ENCODE measurements at regions not wholly inside any gene's neighbourhood (a gene's known extent, or its start where the extent isn't known, plus 50 kb on each side); places are given as distances from the start of the nearest gene placed in this dataset.

DNA sequence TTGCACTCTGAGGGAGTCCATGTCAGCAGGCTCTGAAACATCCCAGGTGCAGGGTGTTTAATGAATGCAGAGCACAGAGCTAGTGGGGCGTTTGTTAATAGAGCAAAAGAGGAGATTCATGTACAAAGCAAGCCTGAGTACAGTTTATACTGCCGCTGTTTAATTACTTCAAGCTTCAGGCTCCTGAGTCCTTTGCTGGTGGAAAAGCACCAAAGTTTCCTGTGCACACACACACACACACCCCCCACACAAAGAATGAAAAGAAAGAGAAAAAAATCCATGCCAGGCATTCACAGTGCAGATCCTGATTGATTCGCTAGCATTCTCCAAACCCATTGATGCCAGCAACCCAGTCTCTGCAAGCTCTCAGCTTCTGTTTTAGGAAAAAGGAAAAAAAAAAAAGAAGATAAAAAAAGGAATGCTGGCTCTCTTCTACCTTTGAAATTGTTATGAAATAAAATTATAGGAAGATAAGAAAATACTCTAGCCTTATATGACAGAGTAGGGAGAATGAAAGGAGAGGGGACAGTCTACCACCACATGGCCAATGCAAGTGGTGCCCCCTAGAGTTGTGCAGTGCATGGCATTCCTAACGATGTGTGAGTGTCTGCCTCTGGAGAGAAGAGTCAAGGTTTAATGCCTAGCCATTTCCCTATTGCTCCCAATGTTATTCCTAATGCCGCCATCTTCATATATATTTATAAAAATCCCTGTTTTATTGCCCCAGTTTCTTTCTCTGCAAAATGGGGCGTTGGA lies 216.5 kb downstream of the TMEM114 start:
- DNase-seq, result no peak

DNA sequence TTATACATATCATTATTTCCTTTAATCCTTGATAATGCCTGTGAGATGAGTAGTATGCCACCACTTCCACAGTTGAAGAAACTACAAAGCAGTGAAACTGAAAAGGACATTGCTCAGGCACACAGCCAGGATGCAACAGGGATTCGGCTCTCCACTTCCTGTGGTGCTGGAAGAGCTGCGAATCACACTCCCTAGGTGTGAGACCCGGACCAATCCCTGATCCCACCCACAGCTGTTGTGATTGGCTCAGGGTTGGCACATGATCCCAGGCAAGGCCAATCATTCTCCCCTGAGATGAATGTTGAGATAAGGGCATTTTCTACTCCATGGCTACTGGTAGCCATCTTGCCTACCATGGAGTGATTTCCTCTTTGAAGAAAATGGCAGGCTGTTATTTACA lies 218.2 kb downstream of the TMEM114 start:
- DNase-seq, result no peak

DNA sequence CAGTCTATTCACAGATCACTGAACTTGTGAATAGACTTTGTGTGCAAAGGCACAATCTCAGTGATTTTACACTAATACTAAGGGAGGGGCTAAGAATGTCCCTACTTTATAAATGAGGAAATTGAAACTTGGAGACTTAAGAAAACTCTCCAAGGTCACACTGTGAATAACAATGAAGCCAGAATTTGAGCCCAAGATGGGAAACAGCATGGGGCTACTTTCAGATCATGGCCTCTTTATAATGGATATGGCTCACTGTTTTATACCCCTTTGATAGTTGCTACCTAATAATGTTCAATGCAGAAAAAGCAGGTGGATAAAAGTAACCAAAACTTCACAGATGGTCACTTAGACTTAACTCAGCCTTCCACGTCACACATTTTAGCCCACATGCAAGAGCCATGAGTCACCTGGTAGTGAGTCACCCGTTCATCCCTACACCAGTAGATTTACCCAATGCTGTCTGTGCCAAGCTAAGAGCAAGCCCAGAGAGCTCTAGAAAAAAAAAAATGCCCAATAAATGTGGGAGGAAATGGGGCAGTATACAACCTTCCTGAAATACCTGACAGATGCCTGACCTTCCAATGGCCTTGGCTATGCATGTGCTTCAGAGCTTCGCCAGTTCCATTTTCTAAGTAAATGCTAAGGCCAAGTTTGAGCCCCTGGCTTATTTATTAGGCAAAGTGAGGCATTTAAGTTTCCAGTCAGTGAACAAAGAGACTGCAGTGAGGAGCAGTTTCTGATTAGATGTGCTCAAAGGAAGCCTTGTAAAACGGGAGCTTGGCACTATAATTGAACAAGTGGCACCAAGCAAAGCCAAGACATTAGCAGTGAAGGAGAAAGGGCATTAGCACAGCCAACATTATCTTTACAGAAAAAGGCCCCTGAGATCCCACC lies 219.7 kb downstream of the TMEM114 start:
- DNase-seq, result peak; percentile 60

DNA sequence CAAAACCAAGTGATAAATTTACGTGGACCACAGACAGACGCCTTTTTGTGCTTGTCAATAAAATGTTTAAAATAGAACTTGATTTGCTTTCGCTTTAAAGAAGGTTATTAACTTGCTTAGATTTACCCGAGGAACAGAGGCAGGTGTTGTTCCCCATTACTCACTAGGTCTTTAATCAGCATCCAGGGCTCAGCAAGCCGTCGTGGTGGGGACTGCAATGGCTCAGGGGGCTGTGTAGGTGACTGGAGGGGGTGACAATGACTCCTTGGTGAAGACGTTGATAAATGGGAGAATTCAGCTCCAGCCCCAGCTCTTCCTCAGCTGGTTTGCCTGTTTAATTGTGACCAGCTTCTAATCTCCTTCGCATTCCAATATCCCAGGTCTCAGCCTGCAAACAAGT lies 231.4 kb downstream of the TMEM114 start:
- no peak for DNase-seq

DNA sequence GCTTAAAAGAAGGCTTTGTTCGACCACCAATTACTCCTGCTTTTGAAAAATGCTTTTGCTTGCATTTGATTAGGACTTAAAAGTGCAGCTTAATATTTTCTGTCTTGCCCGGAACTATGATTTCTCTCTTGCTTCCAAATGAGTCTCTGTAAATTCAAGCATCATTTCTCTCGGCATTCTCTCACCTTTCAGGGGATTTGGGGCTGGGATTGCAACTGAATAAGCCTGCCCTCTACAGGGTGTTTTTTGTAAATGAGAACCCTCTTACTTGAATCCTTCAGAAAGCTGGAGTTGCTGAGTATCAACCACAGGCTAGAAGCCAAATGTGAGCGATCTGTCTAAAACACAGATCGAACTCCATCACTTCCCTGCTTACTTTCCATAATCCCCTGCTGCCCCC lies 234.6 kb downstream of the TMEM114 start:
- DNase-seq, result peak; percentile 7

DNA sequence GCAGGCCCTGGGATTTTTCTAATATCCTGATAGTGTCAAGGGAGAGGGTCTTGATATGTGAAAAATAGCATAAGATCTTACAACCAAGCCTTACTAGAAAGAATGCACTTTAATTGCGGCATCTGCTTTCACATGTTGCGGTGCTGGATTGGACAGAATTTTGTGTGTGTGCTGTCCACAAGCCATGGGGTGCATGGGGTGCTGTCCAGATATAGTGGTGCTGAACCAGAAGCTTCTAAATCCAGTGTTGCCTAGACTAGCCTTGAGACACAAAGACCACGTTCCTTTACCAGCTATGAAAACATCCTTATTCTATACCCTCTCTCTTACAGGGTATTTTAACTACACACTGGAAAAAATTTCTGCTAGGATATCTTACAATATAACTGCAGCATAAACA lies 244.0 kb downstream of the TMEM114 start:
- no peak for DNase-seq

DNA sequence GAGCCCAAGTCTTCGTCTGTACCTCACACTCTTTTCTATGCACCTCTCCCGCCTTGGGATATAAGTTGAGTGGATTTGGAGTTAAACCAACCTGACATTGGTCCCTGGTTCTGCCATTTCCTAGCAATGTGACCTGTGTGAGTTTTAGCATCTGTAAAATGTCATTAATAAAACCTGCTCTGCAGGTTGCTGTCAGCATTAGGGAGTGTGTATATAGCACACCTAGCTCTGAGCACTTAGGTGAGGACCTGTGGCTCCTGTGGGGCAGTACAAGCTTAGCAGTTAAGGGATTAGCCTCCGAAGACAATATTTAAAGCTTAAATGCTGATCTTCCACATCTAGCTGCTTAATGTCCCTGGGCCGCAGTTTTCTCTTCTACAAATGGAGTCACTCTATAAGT lies 248.0 kb downstream of the TMEM114 start:
- peak; percentile 2 for DNase-seq

DNA sequence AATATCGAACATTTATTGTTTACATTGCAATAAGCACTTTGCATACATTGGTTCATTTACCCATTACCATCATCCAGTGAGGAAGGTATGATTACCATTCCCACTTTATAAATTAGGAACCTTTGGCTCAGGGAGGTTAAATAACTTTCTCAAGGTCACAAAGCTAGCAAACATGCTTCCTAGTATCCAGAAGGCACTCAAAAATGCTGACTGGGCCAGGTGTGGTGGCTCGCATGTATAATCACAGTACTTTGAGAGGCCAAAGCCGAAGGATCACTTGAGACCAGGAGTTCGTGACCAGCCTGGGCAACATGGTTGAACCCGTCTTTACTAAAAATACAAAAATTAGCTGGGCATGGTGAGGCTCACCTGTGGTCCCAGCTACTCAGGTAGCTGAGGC lies 259.6 kb downstream of the TMEM114 start:
- DNase-seq, result no peak

DNA sequence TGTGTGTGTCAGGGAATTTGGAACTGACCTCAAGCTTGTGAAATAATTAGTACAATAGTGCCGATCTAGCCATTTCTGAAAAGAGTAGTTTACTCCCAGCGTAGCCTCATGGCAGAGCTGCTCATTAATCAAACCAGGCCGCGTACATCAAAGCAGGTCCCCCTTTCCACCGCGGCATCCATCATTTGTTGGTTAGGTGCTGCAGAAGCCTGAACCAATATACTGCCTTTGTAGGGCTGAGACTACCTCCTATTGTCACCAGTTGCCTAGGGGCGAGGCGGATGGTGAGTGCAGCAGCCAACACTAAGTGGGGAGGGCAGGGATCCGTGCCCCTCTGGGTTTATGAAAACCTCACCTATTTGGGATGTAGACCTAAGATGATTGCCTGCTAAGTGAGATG lies 264.1 kb downstream of the TMEM114 start:
- DNase-seq, result no peak

DNA sequence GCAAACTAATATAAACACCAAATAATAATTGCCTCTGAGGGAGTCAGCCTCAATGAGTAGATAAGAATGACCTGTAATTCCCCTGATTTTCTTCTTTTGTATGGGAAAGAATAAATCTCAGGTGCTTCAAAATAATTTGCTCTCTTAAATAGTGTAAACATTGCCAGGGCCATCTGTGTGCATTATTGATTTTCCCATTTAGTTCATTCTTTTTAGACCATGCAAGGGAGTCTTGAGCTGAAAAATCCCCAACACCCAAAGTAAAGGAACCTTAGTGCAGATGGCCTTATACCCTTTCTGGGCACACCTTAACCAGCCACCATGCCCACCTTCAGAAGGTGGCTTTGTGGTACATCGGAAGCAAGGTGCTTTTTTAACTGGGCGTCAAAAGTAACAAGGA lies 267.2 kb downstream of the TMEM114 start:
- no peak for DNase-seq

DNA sequence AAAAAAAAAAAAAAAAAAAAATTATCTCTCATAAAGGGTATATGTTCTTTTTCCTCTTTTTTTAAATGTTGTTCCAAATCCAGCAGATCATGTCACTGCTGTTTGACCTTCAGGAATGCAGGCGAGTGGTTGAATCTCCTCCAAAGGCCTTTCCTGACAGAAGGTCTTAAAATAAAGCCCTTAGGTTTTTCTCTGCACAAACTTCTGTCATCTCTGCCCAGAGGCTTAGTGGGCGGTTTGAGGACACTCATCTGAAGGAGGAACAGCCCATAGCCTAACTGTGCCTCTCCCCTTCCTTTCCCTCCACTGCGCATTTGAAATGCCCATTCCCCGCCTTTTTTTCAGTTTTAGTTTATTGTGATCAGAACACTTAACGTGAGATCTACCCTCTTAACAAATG lies 270.2 kb downstream of the TMEM114 start:
- DNase-seq, result no peak

DNA sequence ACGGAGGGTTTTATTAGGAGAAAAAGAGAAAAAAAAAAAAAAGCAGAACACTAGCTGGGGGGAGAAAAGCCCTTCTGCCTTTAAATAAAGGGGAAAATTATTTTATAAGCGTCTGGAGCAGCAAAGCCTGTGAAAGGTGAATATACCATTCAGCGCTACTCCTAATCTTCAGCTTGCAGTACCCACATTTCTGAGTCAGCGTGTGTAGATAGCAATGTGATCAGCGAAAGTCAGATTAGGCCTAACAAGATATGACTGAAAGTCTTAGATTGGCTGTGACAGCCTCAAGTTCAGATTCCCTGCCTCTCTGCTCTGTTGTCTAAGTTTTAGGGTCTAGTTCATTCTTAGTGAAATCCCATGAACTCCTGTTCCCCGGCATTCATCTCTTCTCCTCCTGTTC lies 279.5 kb downstream of the TMEM114 start:
- DNase-seq, result no peak

DNA sequence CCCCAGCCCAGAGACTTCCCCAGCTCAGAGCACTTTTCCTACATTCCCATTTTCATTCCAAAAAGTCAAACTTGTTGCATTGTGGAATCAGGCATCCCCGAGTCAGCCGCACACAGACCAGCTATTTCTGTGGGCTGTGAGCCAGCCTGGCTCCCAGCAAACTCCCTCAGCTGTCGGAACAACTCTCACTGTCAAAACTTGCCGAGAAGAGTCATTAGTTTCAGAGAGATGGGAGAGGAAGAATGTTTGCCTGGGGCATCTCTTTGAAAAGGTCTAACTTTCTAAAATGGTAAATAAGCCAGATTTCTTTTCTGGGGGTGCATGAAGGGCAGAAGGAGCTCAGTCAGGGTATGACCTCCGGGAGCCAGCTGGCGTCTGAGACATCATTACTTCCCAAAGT lies 280.0 kb downstream of the TMEM114 start:
- DNase-seq, result no peak

DNA sequence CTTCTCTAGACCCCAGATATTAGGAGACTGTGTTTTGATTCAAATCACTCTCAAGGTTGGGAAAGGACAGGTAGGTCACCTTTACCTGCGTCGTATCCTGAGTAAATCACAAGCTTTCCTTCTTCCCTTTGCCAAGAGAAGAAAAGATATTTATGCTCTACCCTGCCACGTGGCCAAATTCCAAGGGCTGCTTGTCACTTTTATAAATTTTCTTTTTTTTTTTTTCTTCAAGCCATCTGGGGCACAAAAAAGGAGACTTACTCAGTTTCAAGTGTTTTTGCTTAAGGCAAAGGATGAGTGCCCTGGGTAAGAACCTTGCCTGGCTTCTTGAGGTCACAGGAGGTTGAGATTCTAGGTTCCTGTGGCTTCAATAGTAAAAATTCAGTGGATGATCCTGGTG lies 285.1 kb downstream of the TMEM114 start:
- no peak for DNase-seq

DNA sequence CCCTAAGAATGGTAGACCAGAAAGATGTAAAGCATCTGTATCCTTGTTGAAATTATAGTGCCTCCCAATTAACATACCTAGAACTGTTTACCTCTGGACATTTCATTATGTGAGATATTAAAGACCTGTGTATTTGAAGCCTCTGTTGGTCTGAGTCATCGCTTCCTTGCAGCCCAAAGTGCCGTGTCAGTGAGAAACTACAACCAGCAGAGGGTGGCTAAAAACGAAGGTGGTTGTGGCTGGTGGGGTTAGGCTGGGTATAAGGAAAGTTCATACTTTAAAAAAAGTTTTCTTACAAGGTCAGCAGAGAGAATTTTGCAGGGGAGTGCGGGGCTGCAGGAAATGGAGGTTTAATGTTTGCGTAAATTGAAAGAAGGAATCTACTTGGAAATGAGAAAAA lies 290.7 kb downstream of the TMEM114 start:
- no peak for DNase-seq

DNA sequence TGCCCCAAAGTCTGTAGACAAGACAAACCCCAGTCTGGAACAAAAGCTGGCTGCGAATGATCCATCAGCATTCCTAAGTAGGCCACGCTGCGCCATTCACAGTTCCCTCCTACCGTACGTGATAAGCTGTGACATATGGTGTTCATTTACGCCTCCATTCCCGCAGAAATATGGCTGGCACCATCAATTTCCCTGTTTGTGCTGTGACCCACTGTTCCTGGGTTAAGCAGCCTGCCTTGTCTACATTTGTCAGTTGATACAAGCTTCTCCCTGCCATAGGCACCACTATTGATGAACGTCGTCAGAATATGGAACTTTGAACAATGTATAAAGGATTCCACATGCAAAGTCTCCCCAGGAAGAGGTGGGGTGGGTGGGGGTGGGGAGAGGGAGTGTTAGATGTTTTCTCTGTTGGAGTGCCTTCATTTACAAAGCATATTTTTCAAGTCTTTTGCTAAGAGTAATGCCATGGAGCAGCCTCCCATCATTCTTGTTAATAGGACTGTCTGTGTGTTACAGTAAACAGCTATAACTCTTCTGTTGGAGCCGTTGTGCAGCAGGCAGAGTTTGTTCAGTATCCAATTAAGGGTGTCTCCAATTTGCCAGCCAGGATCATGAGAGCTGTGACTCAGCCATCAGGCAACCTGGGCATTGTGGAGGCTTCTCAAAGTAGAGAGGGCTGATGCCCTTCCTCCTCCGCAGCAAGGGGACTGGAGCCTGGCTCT lies 294.6 kb downstream of the TMEM114 start:
- no peak for DNase-seq

DNA sequence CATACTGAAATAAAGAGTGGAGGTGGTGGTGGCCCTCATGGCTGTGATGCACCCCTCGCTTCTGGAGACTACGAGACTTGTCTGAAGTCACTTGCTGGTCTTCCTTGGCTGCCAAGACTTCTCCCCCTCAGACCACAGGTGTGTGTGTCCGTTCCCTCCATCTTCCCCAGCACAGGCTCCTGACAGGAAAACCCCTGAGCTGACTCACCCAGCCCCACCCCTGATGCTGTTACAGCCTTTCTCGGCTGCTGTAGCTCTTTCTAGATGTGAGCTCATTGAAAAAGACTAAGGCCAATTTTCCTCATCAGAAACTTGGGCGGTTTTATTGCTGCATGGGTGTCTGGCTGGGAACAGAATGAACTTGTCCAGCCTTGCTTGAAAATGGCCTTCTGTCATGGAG lies 296.9 kb downstream of the TMEM114 start:
- no peak for DNase-seq

DNA sequence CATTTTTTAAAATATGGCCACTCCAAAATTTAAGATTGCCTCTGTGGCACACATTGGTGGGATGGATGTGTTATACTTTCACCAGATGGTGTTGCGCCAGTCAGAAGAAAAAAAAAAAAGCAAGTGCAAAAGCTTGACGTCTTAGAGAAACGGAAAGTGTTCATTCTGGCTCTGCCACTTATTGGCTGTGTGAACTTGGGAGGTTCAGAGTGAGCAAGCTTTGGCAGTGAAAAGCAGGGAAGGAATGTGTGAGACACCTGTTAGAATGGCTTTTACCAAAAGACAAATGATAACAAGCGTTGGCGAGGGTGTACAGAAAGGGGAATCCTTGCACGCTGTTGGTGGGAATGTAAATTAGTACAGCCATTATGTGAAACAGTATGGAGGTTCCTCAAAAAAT lies 298.0 kb downstream of the TMEM114 start:
- DNase-seq, result no peak

DNA sequence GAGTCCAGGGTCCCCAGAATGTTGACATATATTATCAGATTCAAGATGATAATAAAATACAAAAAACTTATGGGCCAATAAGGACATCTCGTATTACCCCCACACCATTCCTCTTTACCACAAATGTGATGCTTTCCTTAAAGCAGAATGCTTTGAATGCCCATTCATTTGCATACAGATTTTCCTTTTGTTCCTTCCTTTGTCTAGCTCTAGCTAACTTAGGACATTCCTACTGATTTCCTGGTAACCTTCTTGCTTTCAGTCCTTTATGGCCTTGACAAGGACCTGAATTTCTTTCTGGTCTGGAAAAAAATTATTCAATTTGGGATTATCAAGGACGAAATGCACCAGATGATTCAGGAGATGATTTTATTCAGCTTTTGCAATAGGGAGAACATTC lies 304.0 kb downstream of the TMEM114 start:
- no peak for DNase-seq

DNA sequence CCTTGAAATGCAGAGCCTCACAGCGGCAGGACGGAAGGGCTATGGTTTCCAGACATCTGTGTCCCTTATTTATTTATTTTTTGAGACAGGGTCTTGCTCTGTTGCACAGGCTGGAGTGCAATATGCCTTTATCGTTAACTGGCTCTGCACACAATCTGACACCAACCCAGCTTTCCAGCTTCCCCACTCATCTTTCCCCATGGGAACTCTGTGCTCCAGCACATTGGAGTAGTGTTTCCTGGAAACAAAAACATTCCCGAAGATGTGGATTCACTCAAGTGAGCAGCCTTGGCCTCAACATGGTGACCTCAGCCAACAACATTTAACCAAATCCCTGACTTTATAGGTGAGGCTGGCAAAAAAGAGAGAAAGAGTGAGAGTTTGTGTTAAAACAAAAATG lies 307.1 kb downstream of the TMEM114 start:
- DNase-seq, result no peak

DNA sequence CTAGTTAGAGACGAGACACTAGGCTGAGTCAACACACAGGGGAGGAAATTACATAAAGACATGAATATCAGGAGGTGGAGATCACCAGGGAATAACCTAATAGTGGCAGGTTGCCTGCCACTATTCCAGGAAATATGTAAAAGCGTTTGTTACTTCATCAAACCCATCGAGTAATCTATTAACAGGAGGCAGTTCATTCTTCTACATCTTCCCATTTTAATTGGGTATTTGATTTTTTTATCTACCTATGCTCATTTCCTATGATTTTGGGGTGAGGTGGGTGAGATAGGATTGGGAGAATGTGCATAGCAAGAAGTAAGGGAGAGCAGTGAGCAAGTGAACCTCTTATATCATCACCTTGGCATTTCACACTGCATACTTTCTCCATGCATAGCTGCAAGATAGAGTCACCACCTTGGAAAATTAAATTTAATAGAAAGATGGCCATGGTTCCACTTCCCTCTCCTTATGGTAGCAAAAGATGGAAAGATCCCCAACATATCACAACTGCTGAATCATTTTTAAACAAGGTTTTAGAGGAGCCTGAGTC lies 312.2 kb downstream of the TMEM114 start:
- no peak for DNase-seq

DNA sequence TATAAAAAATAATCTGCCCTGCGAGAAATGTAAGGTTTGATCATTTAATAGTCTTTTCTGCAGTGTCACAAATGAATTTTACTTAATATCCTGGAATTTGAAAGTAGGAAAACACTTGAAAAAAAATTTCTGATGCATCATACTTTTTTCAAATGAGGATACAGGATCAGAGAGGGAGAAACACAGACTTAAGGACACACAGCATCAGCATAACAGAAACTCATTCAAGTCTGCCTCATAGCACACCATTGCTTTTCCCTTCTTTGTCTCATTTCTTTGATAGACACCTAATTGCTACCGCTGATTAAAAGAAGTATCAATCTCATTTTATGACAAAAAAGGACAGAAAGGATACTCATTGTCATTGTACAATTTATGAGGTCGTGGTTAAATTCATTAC lies 319.0 kb downstream of the TMEM114 start:
- DNase-seq, result no peak

DNA sequence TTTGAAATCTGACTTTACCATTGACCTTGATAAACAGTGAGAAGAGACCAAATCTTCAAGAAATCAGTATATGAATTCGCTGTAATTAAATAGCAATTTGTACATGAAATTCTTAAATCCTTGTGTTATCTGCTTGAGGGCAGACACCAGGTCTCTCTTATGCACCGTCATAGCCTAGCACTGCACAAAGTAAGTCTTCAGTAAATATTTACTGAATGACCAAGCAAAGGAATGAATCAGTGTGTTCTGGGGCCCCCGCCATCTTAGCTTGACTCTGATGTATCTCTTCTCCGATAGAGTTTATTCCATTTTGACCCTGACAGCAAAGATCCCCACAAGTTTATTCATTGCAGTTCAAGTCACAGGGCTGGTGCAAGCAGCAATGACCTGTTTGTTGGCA lies 328.0 kb downstream of the TMEM114 start:
- DNase-seq, result peak; percentile 63
